IMR-90 (cell line): ENCODE measurements at regions not wholly inside any gene's neighbourhood (a gene's known extent, or its start where the extent isn't known, plus 50 kb on each side); places are given as distances from the start of the nearest gene placed in this dataset.

Experiments
- ATAC-seq: fragments of 200-7000 bp; cut with Tn5 transposase; 2 replicates; pipeline ENCODE4 v1.9.1; 2020; ENCODE audit warnings: low read depth, mild to moderate bottlenecking, moderate library complexity
- BruUV-seq: library from RNA; stranded (reverse); fragments of 400-500 nt; replicated peaks from 2 replicates; lab custom pipeline; 2021; lab: Mats Ljungman, UMichigan
- CTCF ChIA-PET: fragments of 300-600 bp; formaldehyde crosslinking; extraction: SDS; loops from one replicate; lab custom pipeline; 2021; ENCODE audit warnings: antibody characterized with exemption; lab: Yijun Ruan, JAX
- POLR2A ChIA-PET: fragments of 300-600 bp; sonication (Branson Sonifier 250); formaldehyde crosslinking; loops from one replicate; lab custom pipeline; 2022; ENCODE audit warnings: antibody characterized with exemption; ENCODE audit not compliant: unreplicated experiment; lab: Charles Lee
- DNase-seq: peaks from one replicate; pipeline ENCODE4 v3.0.0; 2013
- H2AFZ ChIP-seq: replicated peaks from 2 replicates; pipeline ENCODE3; 2013; ENCODE audit warnings: low read length, mild to moderate bottlenecking; ENCODE audit not compliant: poor library complexity
- H2AK5ac ChIP-seq: 2 replicates; pipeline ENCODE4 v1.6.1; 2013; ENCODE audit warnings: low read depth, low read length, inconsistent platforms
- H2AK9ac ChIP-seq: replicated peaks from 2 replicates; pipeline ENCODE3; 2013; ENCODE audit warnings: mild to moderate bottlenecking, low read depth, low read length, moderate library complexity; ENCODE audit not compliant: poor library complexity
- H2BK120ac ChIP-seq: 2 replicates; pipeline ENCODE4 v1.6.1; 2013; ENCODE audit warnings: low read depth, low read length, inconsistent platforms
- H2BK15ac ChIP-seq: 3 replicates; pipeline ENCODE4 v1.6.1; 2013; ENCODE audit warnings: low read depth, low read length, inconsistent platforms
- H2BK20ac ChIP-seq: 2 replicates; pipeline ENCODE4 v1.6.1; 2013; ENCODE audit warnings: low read depth, mild to moderate bottlenecking, inconsistent platforms, low read length, moderate library complexity
- H2BK5ac ChIP-seq: 2 replicates; pipeline ENCODE4 v1.6.1; 2013; ENCODE audit warnings: mild to moderate bottlenecking, low read depth, low read length, inconsistent platforms; ENCODE audit not compliant: poor library complexity, severe bottlenecking
- H3K14ac ChIP-seq: replicated peaks from 2 replicates; pipeline ENCODE4 v1.6.1; 2013; ENCODE audit warnings: low read depth, low read length, inconsistent platforms
- H3K18ac ChIP-seq: 2 replicates; pipeline ENCODE4 v1.6.1; 2013; ENCODE audit warnings: low read depth, low read length, control low read depth
- H3K23ac ChIP-seq: 2 replicates; pipeline ENCODE4 v1.6.1; 2013; ENCODE audit warnings: low read depth, low read length, inconsistent platforms
- H3K27ac ChIP-seq: 2 replicates; pipeline ENCODE4 v1.5.1; 2013; ENCODE audit warnings: mild to moderate bottlenecking, control low read depth, low read length; ENCODE audit not compliant: insufficient read depth
- H3K27me3 ChIP-seq: 2 replicates; pipeline ENCODE4 v1.6.1; 2013; ENCODE audit warnings: low read length; ENCODE audit not compliant: control insufficient read depth, insufficient read depth
- H3K36me3 ChIP-seq: 2 replicates; pipeline ENCODE4 v1.6.1; 2013; ENCODE audit warnings: low read length, mixed read lengths; ENCODE audit not compliant: control insufficient read depth, insufficient read depth
- H3K4ac ChIP-seq: 2 replicates; pipeline ENCODE4 v1.6.1; 2013; ENCODE audit warnings: low read depth, low read length, inconsistent platforms
- H3K4me1 ChIP-seq: 2 replicates; pipeline ENCODE4 v1.6.1; 2013; ENCODE audit warnings: low read length, mixed read lengths; ENCODE audit not compliant: control insufficient read depth, insufficient read depth
- H3K4me2 ChIP-seq: 2 replicates; pipeline ENCODE4 v1.6.1; 2013; ENCODE audit warnings: low read depth, mild to moderate bottlenecking, control low read depth, low read length, moderate library complexity
- H3K4me3 ChIP-seq: 2 replicates; pipeline ENCODE4 v1.5.1; 2013; ENCODE audit warnings: low read depth, mild to moderate bottlenecking, control low read depth, low read length, moderate library complexity; ENCODE audit not compliant: insufficient read depth
- H3K56ac ChIP-seq: 2 replicates; pipeline ENCODE4 v1.6.1; 2013; ENCODE audit warnings: low read length, inconsistent platforms; ENCODE audit not compliant: insufficient read depth; ENCODE audit errors: extremely low read depth
- H3K79me1 ChIP-seq, 2 experiments: 2 replicates each; pipeline ENCODE4 v1.6.1; 2013; ENCODE audit warnings: low read length in 2 of 2, inconsistent platforms in 1 of 2, low read depth in 1 of 2
- H3K9ac ChIP-seq: 2 replicates; pipeline ENCODE4 v1.6.1; 2013; ENCODE audit warnings: low read depth, low read length, control low read depth
- H3K9me1 ChIP-seq: 2 replicates; pipeline ENCODE4 v1.6.1; 2013; ENCODE audit warnings: low read length, inconsistent platforms; ENCODE audit not compliant: insufficient read depth
- H3K9me3 ChIP-seq: 2 replicates; pipeline ENCODE4 v1.6.1; 2013; ENCODE audit warnings: low read length; ENCODE audit not compliant: control insufficient read depth, insufficient read depth
- H4K20me1 ChIP-seq: 2 replicates; pipeline ENCODE4 v1.6.1; 2013; ENCODE audit warnings: low read length, inconsistent platforms; ENCODE audit not compliant: insufficient read depth
- H4K5ac ChIP-seq: 2 replicates; pipeline ENCODE4 v1.6.1; 2013; ENCODE audit warnings: mild to moderate bottlenecking, low read depth, low read length, control low read depth
- H4K8ac ChIP-seq, 2 experiments: 2 replicates each; pipeline ENCODE4 v1.6.1; 2013; ENCODE audit warnings: low read depth in 2 of 2, low read length in 2 of 2, control low read depth in 1 of 2, inconsistent platforms in 1 of 2
- H4K91ac ChIP-seq: 2 replicates; pipeline ENCODE4 v1.6.1; 2013; ENCODE audit warnings: low read depth, low read length, inconsistent platforms; ENCODE audit not compliant: insufficient read depth
- BHLHE40 ChIP-seq: fragments of 150-350 bp; IDR thresholded peaks from 2 replicates; pipeline ENCODE4 v1.6.1; 2016; ENCODE audit warnings: mild to moderate bottlenecking, low read depth, low read length
- CEBPB ChIP-seq: IDR thresholded peaks from 2 replicates; pipeline ENCODE4 v1.6.1; 2012; ENCODE audit warnings: low read depth, low read length, improper control_type of control experiment
- CHD1 ChIP-seq: IDR thresholded peaks from 2 replicates; pipeline ENCODE4 v1.6.1; 2012; ENCODE audit warnings: low read depth, low read length, improper control_type of control experiment
- CTCF ChIP-seq: conservative IDR thresholded peaks from 2 replicates; pipeline ENCODE4 v1.5.1; 2012; ENCODE audit warnings: mild to moderate bottlenecking, low read depth, low read length, improper control_type of control experiment
- ELK1 ChIP-seq: fragments of 150-350 bp; IDR thresholded peaks from 2 replicates; pipeline ENCODE4 v1.6.1; 2016; ENCODE audit warnings: low read depth, mild to moderate bottlenecking, low read length, moderate library complexity, borderline replicate concordance
- FOS ChIP-seq: fragments of 150-350 bp; IDR thresholded peaks from 2 replicates; pipeline ENCODE4 v1.6.1; 2016; ENCODE audit warnings: low read depth, low read length
- MAFK ChIP-seq: IDR thresholded peaks from 2 replicates; pipeline ENCODE4 v1.6.1; 2012; ENCODE audit warnings: low read depth, low read length, improper control_type of control experiment
- MAZ ChIP-seq: IDR thresholded peaks from 2 replicates; pipeline ENCODE4 v1.6.1; 2012; ENCODE audit warnings: low read depth, mild to moderate bottlenecking, low read length, improper control_type of control experiment, moderate library complexity, borderline replicate concordance
- MXI1 ChIP-seq: IDR thresholded peaks from 2 replicates; pipeline ENCODE4 v1.6.1; 2012; ENCODE audit warnings: low read depth, mild to moderate bottlenecking, low read length, moderate library complexity, borderline replicate concordance
- POLR2A ChIP-seq: IDR thresholded peaks from 2 replicates; pipeline ENCODE4 v1.6.1; 2012; ENCODE audit warnings: mild to moderate bottlenecking, low read depth, low read length
- RAD21 ChIP-seq: IDR thresholded peaks from 2 replicates; pipeline ENCODE4 v1.6.1; 2012; ENCODE audit warnings: low read length, improper control_type of control experiment
- RCOR1 ChIP-seq: IDR thresholded peaks from 2 replicates; pipeline ENCODE4 v1.6.1; 2012; ENCODE audit warnings: mild to moderate bottlenecking, low read length, improper control_type of control experiment; ENCODE audit not compliant: insufficient replicate concordance
- RFX5 ChIP-seq: IDR thresholded peaks from 2 replicates; pipeline ENCODE4 v1.8.0; 2012; ENCODE audit warnings: low read depth, mild to moderate bottlenecking, low read length, moderate library complexity
- SMC3 ChIP-seq: fragments of 150-350 bp; IDR thresholded peaks from 2 replicates; pipeline ENCODE4 v1.6.1; 2016; ENCODE audit warnings: low read depth, mild to moderate bottlenecking, antibody characterized with exemption, low read length, moderate library complexity
- WGBS, 2 experiments: methylation state at CpG; one replicate each; pipeline versions ENCODE4 v1.1.5 to v1.1.7; 2013; ENCODE audit warnings: missing lambda C conversion rate in 2 of 2; ENCODE audit not compliant: insufficient read length in 1 of 2; ENCODE audit errors: extremely low coverage in 2 of 2; 5-methylcytosine and 5-hydroxymethylcytosine counted together
- dilution Hi-C: fragments of 300-500 bp; cut with HindIII; formaldehyde crosslinking; loops from one replicate; pipeline ENCODE4 v1.14.3; 2018; ENCODE audit warnings: low sequenced_read_pairs; ENCODE audit not compliant: unreplicated experiment
- in situ Hi-C: fragments of 300-500 bp; cut with MboI; formaldehyde crosslinking; loops from 3 replicates; pipeline ENCODE4 v1.14.3; 2019; ENCODE audit warnings: low sequenced_read_pairs, inconsistent platforms, mixed read lengths
- intact Hi-C: fragments of 100-400 bp; cut with micrococcal nuclease; formaldehyde crosslinking; loops from 2 replicates; pipeline ENCODE4 v1.10.0; 2022
- TF ChIP-seq, protein P1 (sequence below): fragments of 150-350 bp; IDR thresholded peaks from 2 replicates; pipeline ENCODE4 v1.6.1; 2017; ENCODE audit warnings: mild to moderate bottlenecking, antibody characterized with exemption, low read length, low read depth

DNA sequence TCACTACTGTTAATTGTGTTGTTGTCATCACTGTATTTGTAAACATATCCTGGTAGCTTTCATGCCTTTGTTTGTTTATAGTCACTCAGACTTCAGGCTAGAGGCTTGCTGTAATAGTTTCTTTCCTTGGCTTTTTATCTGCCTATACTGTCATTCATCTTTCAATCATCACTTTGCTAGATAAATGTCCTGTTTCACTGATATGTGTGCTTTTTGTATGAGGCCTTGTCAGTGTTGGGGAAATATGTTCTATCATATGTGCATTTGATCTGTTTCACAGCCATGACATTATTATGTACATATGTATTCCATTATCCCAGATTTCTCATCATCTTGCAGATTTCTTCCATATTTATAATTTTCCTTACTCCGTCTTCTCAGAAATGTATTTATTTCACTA, 558.9 kb upstream of the LRFN5 start:
- H3K9me1 ChIP-seq, result no peaks in the 10 kb centered on the region
- ChIA-PET CTCF (no interaction called here), POLR2A (no interaction called here)
- dilution Hi-C loops (no loop called here), in situ Hi-C loops (no loop called here), intact Hi-C loops (no loop called here)
- H2BK15ac ChIP-seq, result no peak overlapping the region
- no peak overlapping the region for H3K4me2 ChIP-seq
- H3K14ac ChIP-seq, result no peak overlapping the region
- no peak overlapping the region for H2AK5ac ChIP-seq
- no peak overlapping the region for H3K23ac ChIP-seq
- BruUV-seq, result no TSS peak
- no peak overlapping the region for H2BK120ac ChIP-seq
- H3K18ac ChIP-seq, result no peak overlapping the region
- no peak overlapping the region for H2AFZ ChIP-seq
- H3K56ac ChIP-seq, result no peak overlapping the region
- no peak overlapping the region for H2BK20ac ChIP-seq
- H3K9ac ChIP-seq, result no peak overlapping the region
- WGBS, 2 experiments, result no CpG with 5 or more reads among the region's 1 CpG
- no peak overlapping the region for H4K8ac ChIP-seq
- peaks cover 8% of the 10 kb centered on the region; the same call in 1 of the 2 replicates for H3K9me3 ChIP-seq
- no peak overlapping the region for H4K91ac ChIP-seq
- H3K4me3 ChIP-seq, result no peak overlapping the region
- no peak overlapping the region for H4K5ac ChIP-seq
- DNase-seq (no peak), ATAC-seq (no peak)
- no peaks in the 10 kb centered on the region for H4K20me1 ChIP-seq
- no peaks in the 10 kb centered on the region for H3K27me3 ChIP-seq
- H3K4ac ChIP-seq, result no peak overlapping the region
- H2AK9ac ChIP-seq, result no peak overlapping the region
- TF ChIP-seq FOS (no peak), SMC3 (no peak), RCOR1 (no peak), MXI1 (no peak), CEBPB (no peak), BHLHE40 (no peak), MAFK (no peak), CHD1 (no peak), RAD21 (no peak), MAZ (no peak), ELK1 (no peak), POLR2A (no peak), CTCF (no peak), RFX5 (no peak)
- TF ChIP-seq, protein P1, sequence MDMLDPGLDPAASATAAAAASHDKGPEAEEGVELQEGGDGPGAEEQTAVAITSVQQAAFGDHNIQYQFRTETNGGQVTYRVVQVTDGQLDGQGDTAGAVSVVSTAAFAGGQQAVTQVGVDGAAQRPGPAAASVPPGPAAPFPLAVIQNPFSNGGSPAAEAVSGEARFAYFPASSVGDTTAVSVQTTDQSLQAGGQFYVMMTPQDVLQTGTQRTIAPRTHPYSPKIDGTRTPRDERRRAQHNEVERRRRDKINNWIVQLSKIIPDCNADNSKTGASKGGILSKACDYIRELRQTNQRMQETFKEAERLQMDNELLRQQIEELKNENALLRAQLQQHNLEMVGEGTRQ, result no peak
- H3K4me1 ChIP-seq, result no peaks in the 10 kb centered on the region
- H3K79me1 ChIP-seq, result no peaks in the 10 kb centered on the region
- H2BK5ac ChIP-seq, result no peak overlapping the region
- no peaks in the 10 kb centered on the region for H3K36me3 ChIP-seq
- no peak overlapping the region for H3K27ac ChIP-seq
